Effector memory CD8-positive, alpha-beta T cell (primary cell): ENCODE measurements at regions not wholly inside any gene's neighbourhood (a gene's known extent, or its start where the extent isn't known, plus 50 kb on each side); places are given as distances from the start of the nearest gene placed in this dataset.
"Not testable (repeated sequence)": the region's sequence is repeated elsewhere in the genome, so short reads cannot be mapped to it uniquely, and the experiment has no call there.

Experiments used
- ATAC-seq: fragments of 150-1000 bp; cut with Tn5 transposase; replicated peaks from 2 replicates; pipeline ENCODE4 v1.10.0; 2021; ENCODE audit warnings: mild to moderate bottlenecking, moderate library complexity
- DNase-seq, 3 experiments: peaks; one replicate each; pipeline ENCODE4 v3.0.0; 2021
- H3K27ac Mint-ChIP-seq, 2 donors: one replicate each; pipeline ENCODE4 v1.8.0; 2022; ENCODE audit warnings: mild to moderate bottlenecking in 2 of 2, mixed read lengths in 2 of 2, moderate library complexity in 2 of 2
- H3K27me3 Mint-ChIP-seq, 2 donors: one replicate each; pipeline ENCODE4 v1.8.0; 2022; ENCODE audit warnings: mixed read lengths in 2 of 2
- H3K36me3 Mint-ChIP-seq: one replicate; pipeline ENCODE4 v1.8.0; 2022; ENCODE audit warnings: mild to moderate bottlenecking, moderate library complexity, mixed read lengths; ENCODE audit not compliant: insufficient read depth
- H3K4me1 Mint-ChIP-seq, 2 donors: one replicate each; pipeline ENCODE4 v1.8.0; 2022; ENCODE audit warnings: low read depth in 2 of 2, mixed read lengths in 2 of 2
- H3K4me3 Mint-ChIP-seq, 2 donors: one replicate each; pipeline ENCODE4 v1.8.0; 2022; ENCODE audit warnings: mild to moderate bottlenecking in 2 of 2, mixed read lengths in 2 of 2, moderate library complexity in 2 of 2
- H3K9me3 Mint-ChIP-seq, 2 donors: one replicate each; pipeline ENCODE4 v1.8.0; 2022; ENCODE audit warnings: mixed read lengths in 2 of 2

DNA sequence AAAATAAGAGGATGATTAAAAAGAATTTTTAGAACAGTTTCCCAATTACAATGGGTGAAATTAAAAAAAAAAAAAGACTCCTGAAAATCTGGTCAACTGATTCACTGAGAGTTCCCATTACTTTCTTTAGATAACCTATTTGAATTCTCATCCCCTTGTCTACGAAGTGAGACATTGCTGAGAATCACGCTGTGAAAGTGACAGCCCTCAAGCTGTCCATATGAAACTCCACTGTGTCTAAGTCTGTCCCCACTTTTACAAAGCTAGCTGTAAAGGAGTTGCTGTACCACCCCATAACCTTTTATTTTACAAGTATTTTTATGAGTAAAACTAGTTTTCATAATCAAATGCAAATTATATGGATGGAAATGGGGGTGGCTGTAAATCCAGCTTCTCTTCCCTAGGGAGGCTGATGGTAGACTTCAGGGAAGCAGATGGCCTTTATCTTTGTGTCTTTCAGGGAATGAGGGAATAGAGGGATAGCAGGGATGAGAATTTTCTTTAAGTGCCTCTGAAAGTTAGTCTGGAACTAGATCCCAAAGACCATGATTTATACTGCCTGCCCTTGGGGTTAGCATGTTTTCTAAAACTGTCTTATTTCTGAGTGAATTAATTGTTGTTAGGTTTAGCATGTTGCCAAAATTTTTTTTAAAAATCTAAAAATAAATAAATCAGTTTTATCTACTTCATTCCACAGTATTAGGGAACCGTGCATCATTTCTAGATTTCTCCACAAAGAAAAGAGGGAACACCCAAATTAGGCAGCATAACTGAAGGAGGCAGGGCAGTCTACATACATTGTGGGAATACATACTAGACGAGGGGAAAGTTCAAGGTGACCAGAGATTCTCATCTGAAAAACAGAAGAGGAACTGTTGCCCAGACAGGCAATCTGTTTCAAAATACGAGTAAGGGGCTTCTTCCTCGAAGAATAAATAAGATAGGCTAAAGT lies 1219.1 kb downstream of the UQCRFS1 start:
- H3K36me3 Mint-ChIP-seq, result peaks cover 4% of the 10 kb centered on the region

DNA sequence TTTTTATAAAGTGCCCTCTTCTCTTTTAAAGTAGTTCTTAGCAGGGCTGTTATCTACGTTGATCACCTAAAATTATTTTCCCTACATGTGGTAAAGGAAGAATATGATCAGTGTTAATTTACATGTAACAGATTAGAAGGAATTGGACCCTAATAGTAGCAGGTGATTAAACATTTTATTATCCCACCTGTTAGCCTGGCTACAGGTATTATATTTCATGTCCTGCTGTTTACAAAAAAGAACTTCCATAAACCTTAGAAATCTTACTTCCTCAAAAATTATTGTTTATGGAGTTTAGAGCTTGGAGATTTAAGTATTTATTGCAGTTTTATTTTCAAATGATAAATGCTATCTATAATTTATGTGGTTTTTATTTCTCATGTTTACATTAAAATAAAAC lies 1226.7 kb downstream of the UQCRFS1 start:
- Mint-ChIP-seq H3K4me3 (no peak overlapping the region), H3K27me3 (peaks cover 0 to 20% of the 10 kb centered on the region in 2 donors), H3K36me3 (no peaks in the 10 kb centered on the region), H3K27ac (no peak overlapping the region), H3K4me1 (no peaks in the 10 kb centered on the region), H3K9me3 (no peaks in the 10 kb centered on the region)
- ATAC-seq (no peak), DNase-seq (no peak)

More for the DNA sequence above, 1219.1 kb downstream of the UQCRFS1 start:
- DNase-seq (no peak), ATAC-seq (no peak)
- Mint-ChIP-seq H3K4me3 (no peak overlapping the region), H3K27ac (no peak overlapping the region), H3K4me1 (no peaks in the 10 kb centered on the region), H3K9me3 (peaks cover 0 to 4% of the 10 kb centered on the region in 2 donors), H3K27me3 (peaks cover 0 to 20% of the 10 kb centered on the region in 2 donors)

DNA sequence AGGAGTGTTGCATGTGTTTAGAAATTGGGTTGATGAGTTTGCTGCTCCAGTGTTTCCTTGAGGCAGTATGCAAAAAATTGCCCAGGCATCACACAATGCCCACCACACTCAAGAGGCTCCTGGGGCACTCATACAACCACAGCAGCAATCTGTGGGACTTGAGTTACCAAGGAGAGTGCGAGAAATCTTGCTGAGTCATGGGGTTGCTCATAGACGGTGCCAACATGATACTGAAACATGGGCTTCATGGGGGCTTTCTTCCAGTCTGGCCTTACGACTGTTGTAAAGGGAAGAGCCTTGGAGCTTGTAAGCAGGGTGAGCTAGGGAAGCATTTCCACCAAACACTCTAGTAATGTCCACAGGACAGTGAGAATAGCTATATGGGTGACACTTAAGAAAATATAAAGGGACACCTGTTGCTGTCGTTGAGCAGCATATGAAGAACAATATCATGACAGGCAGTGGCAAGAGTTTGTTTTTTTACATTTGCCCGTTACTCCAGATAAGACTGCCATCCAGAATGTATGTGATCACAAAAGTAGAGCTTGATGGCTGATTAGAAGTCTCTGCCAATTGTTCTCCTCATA lies 1237.4 kb downstream of the UQCRFS1 start:
- Mint-ChIP-seq H3K9me3 (no peaks in the 10 kb centered on the region), H3K4me1 (no peaks in the 10 kb centered on the region), H3K27ac (no peak overlapping the region), H3K27me3 (peaks cover 0 to 7% of the 10 kb centered on the region in 2 donors), H3K36me3 (no peaks in the 10 kb centered on the region), H3K4me3 (no peak overlapping the region)
- ATAC-seq (no peak), DNase-seq (no peak)

DNA sequence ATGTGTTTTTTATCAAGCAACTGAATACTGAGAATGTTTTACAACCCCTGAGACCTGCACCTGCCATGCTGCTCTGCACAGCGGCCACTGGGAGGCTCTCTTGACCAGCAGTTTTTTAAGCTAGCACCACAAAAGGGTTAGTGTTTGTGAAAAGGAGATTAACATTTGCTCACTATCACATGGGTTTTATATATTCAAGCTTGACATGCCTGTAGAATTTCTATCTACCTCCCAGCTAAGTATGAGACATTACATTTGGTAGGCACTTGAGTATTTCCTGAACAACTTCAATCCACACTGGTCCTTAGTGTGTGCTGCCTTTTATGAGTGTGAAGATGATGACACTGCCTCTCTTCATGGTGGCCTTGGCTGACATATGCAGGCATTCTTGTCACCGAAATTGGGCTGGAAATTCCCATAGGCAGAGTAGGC lies 1238.9 kb downstream of the UQCRFS1 start:
- DNase-seq, result no peak

DNA sequence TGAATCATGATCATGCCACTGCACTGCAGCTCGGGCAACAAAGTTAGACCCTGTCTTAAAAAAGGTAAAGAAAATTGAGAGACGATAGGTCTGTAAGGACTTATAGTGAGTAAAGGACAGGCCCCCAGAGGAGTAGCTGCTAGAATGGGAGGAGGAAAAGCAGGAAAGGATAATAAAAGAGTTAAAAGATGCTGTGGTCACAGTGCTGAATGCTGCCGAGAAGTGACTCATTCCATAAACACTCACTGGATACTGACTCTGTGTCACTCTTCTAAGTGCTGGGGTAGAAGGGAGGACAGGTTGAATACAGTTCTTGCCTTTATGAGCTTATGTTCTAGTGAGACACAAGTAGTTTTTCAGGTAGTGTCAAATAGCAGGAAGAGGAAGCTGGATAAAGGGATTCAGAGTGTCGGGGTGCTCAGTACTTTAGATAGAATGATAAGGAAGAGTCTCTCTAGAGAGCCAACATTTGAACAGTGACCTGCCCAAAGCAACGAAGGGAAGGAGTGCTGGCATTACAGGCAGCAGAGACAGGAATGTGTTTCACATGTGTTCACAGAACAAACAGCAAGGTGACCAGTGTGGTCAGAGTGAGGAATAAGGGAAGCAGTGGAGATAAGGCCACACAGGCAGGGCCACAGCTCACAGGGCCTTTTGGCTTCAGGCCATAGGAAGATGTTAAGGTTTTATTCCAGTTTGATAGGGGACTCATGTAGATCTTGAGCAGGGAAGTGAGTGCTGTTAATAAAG lies 1240.5 kb downstream of the UQCRFS1 start:
- H3K9me3 Mint-ChIP-seq, result no peaks in the 10 kb centered on the region
- H3K4me1 Mint-ChIP-seq, result no peaks in the 10 kb centered on the region
- H3K4me3 Mint-ChIP-seq, result no peak overlapping the region
- H3K36me3 Mint-ChIP-seq, result no peaks in the 10 kb centered on the region
- DNase-seq (no peak), ATAC-seq (no peak)
- H3K27ac Mint-ChIP-seq, result no peak overlapping the region
- peaks cover 0 to 7% of the 10 kb centered on the region in 2 donors for H3K27me3 Mint-ChIP-seq

More for the DNA sequence above, 1238.9 kb downstream of the UQCRFS1 start:
- no peak for ATAC-seq
- H3K4me1 Mint-ChIP-seq, result no peaks in the 10 kb centered on the region
- H3K9me3 Mint-ChIP-seq, result no peaks in the 10 kb centered on the region
- H3K27me3 Mint-ChIP-seq, result peaks cover 0 to 7% of the 10 kb centered on the region in 2 donors
- no peak overlapping the region for H3K4me3 Mint-ChIP-seq
- H3K36me3 Mint-ChIP-seq, result no peaks in the 10 kb centered on the region
- no peak overlapping the region for H3K27ac Mint-ChIP-seq

DNA sequence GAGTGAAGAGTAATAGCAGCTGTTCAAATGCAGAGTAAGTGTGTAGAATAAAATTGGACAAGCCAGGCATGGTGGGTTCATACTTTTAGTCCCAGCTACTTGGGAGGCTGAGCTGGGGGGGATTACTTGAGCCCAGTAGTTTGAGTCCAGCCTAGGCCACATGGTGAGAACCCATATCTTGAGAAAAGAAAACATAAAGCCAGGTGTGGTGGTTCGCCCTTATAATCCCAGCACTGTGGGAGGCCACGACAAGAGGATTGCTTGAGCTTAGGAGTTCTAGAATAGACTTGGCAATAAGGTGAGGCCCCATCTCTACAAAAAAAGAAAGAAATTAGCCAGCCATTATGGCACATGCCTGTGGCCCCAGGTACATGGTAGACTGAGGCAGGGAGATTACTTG lies 1241.1 kb downstream of the UQCRFS1 start:
- no peaks in the 10 kb centered on the region for H3K9me3 Mint-ChIP-seq
- no peak for ATAC-seq
- H3K4me3 Mint-ChIP-seq, result no peak overlapping the region
- no peaks in the 10 kb centered on the region for H3K36me3 Mint-ChIP-seq
- H3K4me1 Mint-ChIP-seq, result no peaks in the 10 kb centered on the region
- peaks cover 0 to 6% of the 10 kb centered on the region in 2 donors for H3K27me3 Mint-ChIP-seq
- H3K27ac Mint-ChIP-seq, result no peak overlapping the region
- DNase-seq, result no peak

DNA sequence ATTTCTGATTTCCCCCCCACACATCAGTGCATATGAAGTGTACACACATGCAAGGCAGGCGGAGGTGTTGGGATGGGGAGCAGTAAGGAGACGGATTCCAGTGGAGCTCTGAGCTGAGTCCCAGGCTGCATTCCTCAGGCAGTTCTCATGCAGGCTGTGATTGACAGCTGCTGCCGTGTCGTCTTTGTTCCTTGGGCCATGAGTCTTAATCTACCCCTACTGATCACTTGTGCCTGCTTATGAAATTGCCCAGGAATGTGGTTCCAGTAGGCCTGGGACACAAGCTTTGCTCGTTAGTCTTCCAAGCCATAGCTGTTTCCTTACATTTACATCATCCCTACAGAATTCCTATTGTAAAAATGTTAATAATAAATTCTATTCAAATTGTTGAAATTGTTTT lies 1241.9 kb downstream of the UQCRFS1 start:
- no peak overlapping the region for H3K4me3 Mint-ChIP-seq
- DNase-seq (no peak), ATAC-seq (no peak)
- no peak overlapping the region for H3K27ac Mint-ChIP-seq
- H3K27me3 Mint-ChIP-seq, result no peaks in the 10 kb centered on the region
- H3K9me3 Mint-ChIP-seq, result no peaks in the 10 kb centered on the region
- H3K36me3 Mint-ChIP-seq, result no peaks in the 10 kb centered on the region
- no peaks in the 10 kb centered on the region for H3K4me1 Mint-ChIP-seq

DNA sequence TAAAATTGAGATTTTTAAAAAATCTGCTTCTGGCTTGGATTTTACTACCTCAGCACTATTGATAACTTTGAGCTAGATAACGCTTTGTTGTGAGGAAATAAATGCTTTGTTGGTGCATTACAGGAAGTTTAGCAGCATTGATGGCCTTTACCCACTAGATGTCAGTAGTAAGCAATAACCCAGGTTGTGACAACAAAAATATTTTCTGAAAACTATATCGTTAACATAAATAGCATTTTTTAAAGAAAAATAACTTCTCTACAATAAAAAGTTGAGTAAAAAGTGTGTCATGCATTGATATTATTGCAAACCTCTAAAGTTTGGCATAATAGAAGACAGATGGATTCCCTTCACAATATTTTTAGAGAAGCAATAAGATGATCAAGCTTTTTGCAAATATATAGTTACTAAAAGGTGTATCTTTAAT lies 1246.5 kb downstream of the UQCRFS1 start:
- no peak overlapping the region for H3K4me3 Mint-ChIP-seq
- no peak overlapping the region for H3K27ac Mint-ChIP-seq
- H3K9me3 Mint-ChIP-seq, result no peaks in the 10 kb centered on the region
- no peaks in the 10 kb centered on the region for H3K4me1 Mint-ChIP-seq
- ATAC-seq (no peak), DNase-seq (no peak)
- no peaks in the 10 kb centered on the region for H3K36me3 Mint-ChIP-seq
- no peaks in the 10 kb centered on the region for H3K27me3 Mint-ChIP-seq

DNA sequence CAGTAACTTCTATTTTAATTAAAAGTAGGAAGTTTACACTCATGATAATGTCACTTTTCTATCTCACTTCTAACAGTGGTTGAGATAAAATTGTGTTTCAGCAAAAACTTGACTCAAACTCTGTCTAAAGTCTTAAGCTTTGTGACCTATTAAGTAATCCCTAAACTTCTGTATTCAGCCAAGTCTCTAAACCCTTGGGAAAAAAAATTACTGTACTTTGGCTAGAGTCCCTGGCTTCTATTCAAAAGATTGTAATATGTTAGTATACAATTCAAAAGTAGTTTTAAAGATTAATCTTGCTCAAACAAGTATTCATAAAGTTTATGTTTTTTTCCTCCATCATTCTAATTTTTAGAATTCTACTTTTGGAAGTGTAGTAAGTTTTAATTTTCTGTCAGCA lies 1248.8 kb downstream of the UQCRFS1 start:
- DNase-seq, result no peak
- Mint-ChIP-seq H3K27me3 (no peaks in the 10 kb centered on the region), H3K4me3 (no peak overlapping the region), H3K36me3 (no peaks in the 10 kb centered on the region), H3K27ac (no peak overlapping the region), H3K4me1 (no peaks in the 10 kb centered on the region), H3K9me3 (no peaks in the 10 kb centered on the region)
- ATAC-seq, result no peak

DNA sequence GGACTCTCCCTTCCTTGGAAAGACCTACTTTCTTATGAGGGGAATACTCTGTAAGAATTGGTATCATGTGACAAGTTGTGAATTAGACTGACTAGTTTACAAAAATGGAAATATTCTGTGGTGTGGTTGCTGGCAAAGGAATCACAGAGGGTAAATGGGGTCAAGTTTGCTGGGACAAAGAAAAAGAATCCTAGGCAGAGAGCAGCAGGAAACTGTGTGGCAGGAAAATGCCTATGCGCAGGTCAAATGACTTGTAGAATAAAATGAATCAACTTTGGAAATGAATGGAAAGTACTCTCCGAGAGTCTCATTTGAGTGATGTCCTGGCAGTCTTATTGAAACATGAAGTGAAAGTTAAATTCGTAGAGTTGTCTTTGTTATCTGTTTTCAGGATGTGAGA lies 1250.7 kb downstream of the UQCRFS1 start:
- Mint-ChIP-seq H3K36me3 (no peaks in the 10 kb centered on the region), H3K27ac (no peak overlapping the region), H3K4me1 (no peaks in the 10 kb centered on the region), H3K27me3 (no peaks in the 10 kb centered on the region), H3K9me3 (no peaks in the 10 kb centered on the region), H3K4me3 (no peak overlapping the region)
- no peak for ATAC-seq
- no peak for DNase-seq

DNA sequence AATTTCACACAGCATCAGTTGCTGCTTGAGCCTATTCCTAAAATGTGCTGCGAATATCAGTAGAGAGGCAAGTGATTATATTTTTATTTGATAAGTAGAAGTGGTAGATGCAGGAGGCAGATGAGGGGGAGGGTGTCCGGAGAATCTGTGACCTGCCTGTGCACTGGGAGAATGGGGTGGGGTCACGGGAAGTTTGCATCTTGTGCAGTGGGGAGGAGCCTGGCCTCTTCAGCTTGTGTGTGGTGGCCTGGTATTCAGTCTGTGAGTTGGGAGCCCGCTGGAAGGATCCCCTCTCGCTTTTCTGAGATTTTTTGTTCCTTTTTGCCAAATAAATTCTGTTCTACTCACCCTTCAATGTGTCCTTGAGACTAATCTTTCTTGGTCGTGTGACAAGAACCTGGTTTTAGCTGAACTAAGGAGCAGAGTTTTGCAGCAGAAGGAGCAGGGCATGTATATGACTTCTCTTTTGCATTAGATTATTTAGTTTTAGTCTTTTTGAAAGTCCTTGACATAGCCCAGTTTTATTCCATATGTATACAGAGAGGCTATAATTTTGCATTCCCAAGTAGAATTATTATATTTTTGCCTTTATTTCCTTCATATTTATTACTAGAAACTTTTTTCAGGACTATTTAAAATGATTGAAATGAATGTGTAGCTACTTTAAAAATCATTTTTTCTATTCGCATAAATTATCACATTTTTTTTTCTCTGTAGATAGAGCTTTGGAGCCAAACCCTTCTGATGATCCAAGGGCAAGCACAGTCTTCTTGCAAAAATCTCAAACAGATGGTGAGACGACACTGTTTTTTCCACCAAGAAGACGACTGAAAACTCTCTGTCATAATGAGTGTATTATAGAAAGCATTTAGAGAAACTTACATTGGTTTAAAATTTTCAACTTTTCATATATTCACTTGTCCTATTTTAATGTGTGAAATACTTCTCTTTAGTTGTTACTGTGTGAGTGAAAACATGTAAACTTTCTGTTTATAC lies 1257.2 kb downstream of the UQCRFS1 start:
- no peaks in the 10 kb centered on the region for H3K36me3 Mint-ChIP-seq
- no peaks in the 10 kb centered on the region for H3K27me3 Mint-ChIP-seq
- no peak overlapping the region for H3K27ac Mint-ChIP-seq
- no peak for DNase-seq
- no peak overlapping the region for H3K4me3 Mint-ChIP-seq
- no peaks in the 10 kb centered on the region for H3K4me1 Mint-ChIP-seq
- ATAC-seq, result no peak
- H3K9me3 Mint-ChIP-seq, result no peaks in the 10 kb centered on the region

DNA sequence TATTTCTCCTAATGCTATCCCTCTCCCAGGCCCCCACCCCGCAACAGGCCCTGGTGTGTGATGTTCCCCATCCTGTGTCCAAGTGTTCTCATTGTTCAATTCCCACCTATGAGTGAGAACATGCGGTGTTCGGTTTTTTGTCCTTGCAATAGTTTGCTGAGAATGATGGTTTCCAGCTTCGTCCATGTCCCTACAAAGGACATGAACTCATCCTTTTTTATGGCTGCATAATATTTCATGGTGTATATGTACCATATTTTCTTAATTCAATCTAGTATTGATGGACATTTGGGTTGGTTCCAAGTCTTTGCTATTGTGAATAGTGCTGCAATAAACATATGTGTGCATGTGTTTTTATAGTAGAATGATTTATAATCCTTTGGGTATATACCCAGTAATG lies 1270.3 kb downstream of the UQCRFS1 start:
- not testable (repeated sequence) for H3K4me1 Mint-ChIP-seq, H3K27ac Mint-ChIP-seq, H3K27me3 Mint-ChIP-seq, H3K4me3 Mint-ChIP-seq, DNase-seq, ATAC-seq, H3K36me3 Mint-ChIP-seq
- peaks cover 13 to 24% of the 10 kb centered on the region in 2 donors for H3K9me3 Mint-ChIP-seq

DNA sequence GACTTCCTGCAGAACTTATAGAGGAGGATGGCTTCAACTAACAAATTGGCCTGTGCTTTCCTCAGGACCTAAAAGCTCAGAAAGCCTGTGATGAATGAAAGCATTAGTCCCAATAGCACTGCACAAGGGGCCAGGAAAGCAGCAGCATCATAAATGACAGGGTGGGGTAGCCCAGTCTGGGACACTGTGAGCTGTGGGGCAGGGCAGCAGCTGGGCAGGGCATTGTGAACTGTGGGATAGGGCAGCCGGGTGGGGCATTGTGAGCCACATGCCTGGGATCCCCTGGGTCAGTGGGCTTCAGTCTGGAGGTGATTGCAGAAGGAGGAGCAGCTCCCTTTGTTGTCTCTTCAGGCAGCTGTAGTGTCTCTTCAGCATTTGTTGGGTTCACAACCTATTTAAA lies 1276.8 kb downstream of the UQCRFS1 start:
- Mint-ChIP-seq H3K4me3 (no peak overlapping the region), H3K27me3 (no peaks in the 10 kb centered on the region), H3K4me1 (no peaks in the 10 kb centered on the region), H3K36me3 (no peaks in the 10 kb centered on the region), H3K9me3 (peaks cover 0 to under 1% of the 10 kb centered on the region in 2 donors), H3K27ac (no peak overlapping the region)
- no peak for DNase-seq
- no peak for ATAC-seq
